ENCODE measurements at regions not wholly inside any gene's neighbourhood (a gene's known extent, or its start where the extent isn't known, plus 50 kb on each side); places are given as distances from the start of the nearest gene placed in this dataset.

DNA sequence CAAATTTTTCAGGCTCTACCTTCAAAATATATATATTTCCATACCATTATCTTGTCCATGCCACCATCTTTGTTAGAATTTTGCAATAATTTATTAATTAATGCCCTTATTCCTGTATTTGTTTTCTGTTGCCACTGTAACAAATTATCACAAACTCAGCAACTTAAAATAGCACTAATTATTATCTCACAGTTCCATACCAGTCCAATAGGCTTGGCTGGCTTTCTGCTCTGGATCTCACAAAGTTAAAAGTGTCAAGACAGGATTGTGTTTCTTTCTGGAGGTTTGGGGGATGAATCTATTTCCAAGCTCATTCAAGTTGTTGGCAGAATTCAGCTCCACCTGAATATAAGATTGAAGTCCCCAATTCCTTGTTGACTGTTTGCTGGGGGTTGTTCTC, 58.6 kb upstream of the SLC38A4 start:
- no peak for DNase-seq (ENCODE audit: low read depth)
- H3K4me3 ChIP-seq (ENCODE audit: low read length): no peak overlapping the region
- no peak for TF ChIP-seq CTCF (IDR thresholded peaks at IDR 0.05; ENCODE audit: insufficient read depth, low read depth, low read length, missing control alignments)

- DNase-seq (ENCODE audit: low read depth): peak; percentile 13
- TF ChIP-seq CTCF (IDR thresholded peaks at IDR 0.05; ENCODE audit: insufficient read depth, low read depth, low read length, missing control alignments): no peak
- no peak overlapping the region for H3K4me3 ChIP-seq (ENCODE audit: low read length)
Observed at GRCh38 chr12:46886541-46887041, 60.8 kb upstream of the SLC38A4 start.

DNA sequence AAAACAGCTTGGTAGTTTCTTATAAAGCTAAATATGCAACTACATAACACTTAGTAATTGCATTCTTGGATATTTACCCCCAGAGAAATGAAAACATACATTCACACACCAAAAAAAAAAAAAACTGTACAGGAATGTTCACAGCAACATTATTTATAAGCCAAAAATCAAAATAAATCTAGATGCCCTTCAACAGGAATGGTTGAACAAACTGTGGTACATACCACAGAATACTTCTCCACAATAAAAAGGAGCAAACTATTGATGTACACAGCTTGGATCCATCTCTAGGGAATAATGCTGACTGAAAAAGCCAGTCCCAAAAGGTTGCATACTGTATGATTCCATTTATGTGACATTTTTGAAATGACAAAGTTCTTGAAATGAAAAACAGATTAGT, 62.1 kb upstream of the SLC38A4 start:
- TF ChIP-seq CTCF (IDR thresholded peaks at IDR 0.05; ENCODE audit: insufficient read depth, low read depth, low read length, missing control alignments): no peak
- no peak overlapping the region for H3K4me3 ChIP-seq (ENCODE audit: low read length)
- DNase-seq (ENCODE audit: low read depth): no peak

- no peak for DNase-seq (ENCODE audit: low read depth)
- no peak for TF ChIP-seq CTCF (IDR thresholded peaks at IDR 0.05; ENCODE audit: insufficient read depth, low read depth, low read length, missing control alignments)
- H3K4me3 ChIP-seq (ENCODE audit: low read length): no peak overlapping the region
Observed at GRCh38 chr12:46888568-46888967, 62.8 kb upstream of the SLC38A4 start.

DNA sequence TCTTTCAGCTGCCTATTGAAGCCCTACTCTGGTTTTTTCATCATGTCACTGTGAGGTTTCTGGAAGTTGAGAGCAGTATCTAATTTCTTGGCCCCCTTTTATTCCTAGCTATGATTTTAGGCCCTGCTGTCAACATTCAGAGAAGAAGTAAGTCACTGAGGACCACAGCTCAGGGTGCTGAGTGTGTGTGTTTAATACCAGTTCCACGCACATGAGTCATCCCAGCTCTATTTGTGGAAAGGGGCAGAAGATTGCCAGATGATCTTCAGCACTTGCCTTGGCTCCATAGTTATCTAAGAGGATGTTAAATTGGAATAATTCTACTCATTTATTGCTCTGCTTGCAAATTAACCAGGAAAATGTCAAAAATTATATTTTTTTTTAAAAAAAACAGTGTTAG, 65.5 kb upstream of the SLC38A4 start:
- no peak for TF ChIP-seq CTCF (IDR thresholded peaks at IDR 0.05; ENCODE audit: insufficient read depth, low read depth, low read length, missing control alignments)
- no peak overlapping the region for H3K4me3 ChIP-seq (ENCODE audit: low read length)
- DNase-seq (ENCODE audit: low read depth): peak; percentile 27

GRCh38 chr12:46892034-46892705, 66.4 kb upstream of the SLC38A4 start:
- TF ChIP-seq CTCF (IDR thresholded peaks at IDR 0.05; ENCODE audit: insufficient read depth, low read depth, low read length, missing control alignments): no peak
- no peak for DNase-seq (ENCODE audit: low read depth)
- no peak overlapping the region for H3K4me3 ChIP-seq (ENCODE audit: low read length)

DNA sequence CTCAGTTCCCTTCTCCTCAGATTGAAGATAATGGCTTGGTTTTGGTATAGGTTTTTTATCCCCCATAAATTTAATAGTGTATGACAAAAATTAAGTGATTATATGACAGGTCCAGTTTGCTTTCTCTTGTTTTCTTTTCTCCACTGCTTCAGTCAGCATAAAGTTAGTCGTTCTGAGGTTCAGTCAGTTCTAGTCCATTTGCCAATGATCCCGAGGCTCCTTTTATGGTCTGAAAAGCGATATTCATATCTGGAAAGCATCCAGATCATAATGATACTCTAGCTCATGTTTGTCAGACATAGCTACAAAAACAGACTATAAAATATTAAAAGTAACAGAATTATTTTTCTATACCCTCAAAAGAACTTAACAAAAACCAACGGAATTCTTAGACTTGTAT, 67.1 kb upstream of the SLC38A4 start:
- DNase-seq (ENCODE audit: low read depth): no peak
- TF ChIP-seq CTCF (IDR thresholded peaks at IDR 0.05; ENCODE audit: insufficient read depth, low read depth, low read length, missing control alignments): no peak
- H3K4me3 ChIP-seq (ENCODE audit: low read length): no peak overlapping the region

All from epithelial cell of esophagus (primary cell).